ENCODE measurements at regions not wholly inside any gene's neighbourhood (a gene's known extent, or its start where the extent isn't known, plus 50 kb on each side); places are given as distances from the start of the nearest gene placed in this dataset.

GRCh38 chr7:17651341-17651740 lies 289.0 kb downstream of the SNX13 start:
- DNase-seq (ENCODE audit: low read depth, low spot score) = no peak

DNA sequence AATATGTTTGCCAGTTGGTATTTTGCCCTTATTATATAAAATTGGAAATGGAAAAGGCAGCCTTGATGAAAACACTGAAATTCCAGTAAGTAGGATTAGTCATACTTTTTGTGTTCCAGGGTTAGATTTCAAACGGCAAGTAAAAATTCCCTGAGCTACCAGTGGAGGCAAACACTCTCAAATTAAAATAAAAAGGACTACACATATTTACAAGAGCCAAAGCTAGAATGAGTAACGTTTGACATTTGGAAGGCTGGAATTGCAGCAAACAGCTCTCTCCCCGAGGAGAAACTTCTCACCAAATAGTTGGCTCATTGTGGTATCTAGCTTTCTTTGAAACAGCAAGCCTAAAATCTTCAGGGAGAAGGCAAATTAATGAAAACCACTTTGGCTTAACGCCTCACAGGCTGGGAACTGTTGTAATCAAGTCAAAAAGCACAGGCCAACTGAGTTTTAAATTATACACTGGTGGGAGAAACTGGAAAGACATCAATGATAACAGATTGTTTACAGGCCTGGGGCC lies 288.4 kb downstream of the SNX13 start:
- no peak for DNase-seq (ENCODE audit: low read depth, low spot score)

DNA sequence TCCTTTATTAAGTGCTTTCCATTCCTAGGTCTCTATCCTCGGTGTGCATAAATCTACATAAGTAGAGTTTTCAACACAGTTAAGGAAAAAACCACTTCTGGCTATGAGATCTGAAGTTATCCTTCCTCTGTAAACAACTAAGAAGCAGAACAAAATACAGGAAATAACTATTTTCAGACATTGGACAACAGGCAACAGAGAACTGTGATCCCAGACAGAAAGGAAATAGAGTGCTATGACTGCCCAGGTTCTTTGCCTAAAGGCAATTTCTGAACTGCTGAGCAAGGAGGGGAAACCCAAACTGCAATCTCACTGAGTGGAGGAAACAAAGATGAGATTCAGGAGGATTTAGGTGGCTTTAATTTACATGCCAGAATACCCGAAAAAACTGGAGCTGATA lies 285.4 kb downstream of the SNX13 start:
- DNase-seq (ENCODE audit: low read depth, low spot score) = no peak

DNA sequence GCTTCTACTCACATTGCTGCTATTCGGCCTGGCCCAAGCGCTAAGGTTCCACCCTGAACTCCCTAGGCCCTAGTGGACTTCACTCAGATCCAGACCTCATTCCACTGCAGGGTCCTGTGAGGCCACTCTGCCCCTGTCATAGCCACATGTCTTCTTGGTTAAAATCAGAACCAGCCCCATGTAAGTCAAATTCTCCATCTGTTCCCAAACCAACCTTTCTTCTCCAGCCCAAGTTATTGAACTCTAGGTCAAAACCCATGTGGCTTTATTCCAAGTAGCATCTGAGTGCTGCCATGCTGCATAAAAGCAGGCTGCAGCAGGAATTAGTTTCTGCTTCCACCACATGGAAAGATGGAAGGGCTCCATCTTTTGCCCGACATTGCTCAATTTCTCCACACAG lies 281.2 kb downstream of the SNX13 start:
- no peak for DNase-seq (ENCODE audit: low read depth, low spot score)

- DNase-seq (ENCODE audit: low read depth, low spot score) = no peak
Measured at GRCh38 chr7:17660116-17660515, 280.2 kb downstream of the SNX13 start.

DNA sequence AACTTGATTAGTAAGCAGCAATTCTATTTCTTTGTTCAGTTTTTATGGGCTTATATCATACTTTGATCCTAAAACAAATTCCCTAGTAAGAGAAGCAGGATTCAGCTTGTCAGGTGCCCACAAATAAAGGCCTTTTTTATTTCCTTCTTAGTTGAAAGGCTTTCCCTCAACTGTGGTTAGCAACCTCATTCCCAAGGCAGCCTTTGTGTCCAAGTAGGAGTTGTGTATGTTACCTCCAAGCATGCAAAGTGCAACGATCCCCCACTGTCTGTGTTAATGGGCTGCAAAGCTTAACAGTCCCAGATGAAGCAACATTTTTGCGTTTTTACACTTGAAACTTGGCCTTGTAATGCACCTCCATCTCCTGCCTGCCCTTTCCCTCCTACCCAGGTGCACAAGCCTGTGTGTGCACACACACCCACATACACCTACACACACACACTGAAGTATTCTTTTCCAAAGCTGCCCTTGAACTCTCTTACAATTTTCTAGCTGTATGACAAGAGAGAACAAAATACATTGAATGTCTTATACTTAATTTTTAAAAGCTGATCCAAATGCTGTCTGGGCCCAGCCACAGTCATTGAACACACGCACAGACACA lies 278.2 kb downstream of the SNX13 start:
- DNase-seq (ENCODE audit: low read depth, low spot score) = no peak

DNA sequence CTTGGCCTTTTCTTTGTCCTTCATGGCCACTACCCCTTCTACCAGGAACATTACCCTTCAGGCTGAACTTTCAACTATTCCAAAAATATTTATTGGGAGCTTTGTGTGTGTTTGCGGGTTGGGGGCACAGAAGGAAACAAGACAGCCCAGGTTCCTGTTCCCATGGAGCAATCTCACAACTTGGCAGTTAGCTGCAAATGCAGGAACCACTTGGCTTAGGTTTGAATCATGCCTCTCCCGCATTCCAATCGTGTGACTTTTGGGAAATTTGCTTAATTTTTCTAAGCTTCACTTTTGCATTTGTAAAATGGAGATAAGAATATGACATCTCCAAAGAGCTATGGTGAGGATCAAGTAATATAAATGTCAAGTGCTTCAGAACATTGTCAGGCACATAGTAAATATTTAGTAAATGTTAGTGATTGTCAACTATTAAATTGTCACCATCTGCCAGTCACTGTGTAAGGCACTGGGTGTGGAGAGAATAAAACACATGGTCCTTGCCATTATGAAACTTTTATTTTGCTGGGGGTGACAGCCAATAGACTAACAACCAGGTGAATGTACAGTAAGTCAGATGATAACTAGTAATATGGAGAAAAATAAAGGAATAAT lies 277.1 kb downstream of the SNX13 start:
- no peak for DNase-seq (ENCODE audit: low read depth, low spot score)

- no peak for DNase-seq (ENCODE audit: low read depth, low spot score)
Measured at GRCh38 chr7:17665029-17665428, 275.3 kb downstream of the SNX13 start.

DNA sequence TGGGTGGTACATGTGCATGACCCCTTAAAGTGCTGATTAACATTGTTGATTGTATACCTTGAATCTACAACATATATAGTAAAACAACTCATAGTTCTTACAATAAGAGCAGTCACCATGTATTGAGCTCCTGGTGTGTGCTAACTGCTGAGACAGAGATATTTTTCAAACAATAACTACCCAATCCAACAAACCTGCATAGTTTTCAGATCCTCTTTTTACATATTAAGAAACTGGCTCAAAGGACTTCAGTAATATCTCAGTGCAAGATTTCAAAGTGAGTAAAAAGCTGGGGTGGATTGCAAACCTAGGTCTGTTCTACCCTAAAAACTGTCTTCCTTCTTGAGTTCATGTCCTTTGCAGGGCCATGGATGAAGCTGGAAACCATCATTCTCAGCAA lies 272.2 kb downstream of the SNX13 start:
- DNase-seq (ENCODE audit: low read depth, low spot score) = no peak

DNA sequence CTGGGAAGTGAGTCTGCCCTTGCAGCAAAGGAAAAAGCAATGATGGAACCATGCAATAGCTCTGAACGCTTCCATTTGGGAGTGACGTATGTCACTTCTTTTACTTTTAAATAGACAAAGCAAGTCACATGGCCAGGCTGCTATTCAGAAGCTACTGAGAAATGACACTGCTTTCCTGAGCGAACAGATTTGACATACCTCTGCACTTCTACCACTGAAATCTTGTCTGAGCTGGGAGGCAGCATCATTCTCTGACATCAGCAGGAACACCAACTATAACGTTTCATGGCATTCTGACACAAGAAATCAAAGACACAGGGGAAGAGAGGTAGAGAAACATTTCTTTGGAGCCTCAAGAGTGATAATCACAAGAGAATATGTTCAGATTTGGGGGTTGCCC lies 271.1 kb downstream of the SNX13 start:
- no peak for DNase-seq (ENCODE audit: low read depth, low spot score)

DNA sequence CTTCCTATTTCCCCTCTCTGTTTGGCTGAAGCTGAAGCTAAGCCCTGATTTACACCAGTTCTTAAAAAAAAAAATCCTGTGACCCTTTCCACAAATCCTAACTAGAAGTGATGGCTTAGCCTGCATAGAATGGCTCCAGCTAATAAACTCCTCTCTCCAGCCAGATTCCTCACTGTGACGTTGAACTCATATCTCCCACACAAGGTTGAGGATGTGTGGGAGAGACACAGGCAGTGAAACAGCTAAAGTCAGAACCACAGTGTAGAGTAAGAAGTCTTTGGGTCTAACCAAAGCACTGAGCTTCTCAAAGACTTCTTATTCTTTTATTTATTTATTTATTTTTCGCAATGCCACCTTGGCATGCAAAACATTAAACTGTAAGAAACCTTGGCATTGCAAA lies 268.3 kb downstream of the SNX13 start:
- DNase-seq (ENCODE audit: low read depth, low spot score) = no peak

DNA sequence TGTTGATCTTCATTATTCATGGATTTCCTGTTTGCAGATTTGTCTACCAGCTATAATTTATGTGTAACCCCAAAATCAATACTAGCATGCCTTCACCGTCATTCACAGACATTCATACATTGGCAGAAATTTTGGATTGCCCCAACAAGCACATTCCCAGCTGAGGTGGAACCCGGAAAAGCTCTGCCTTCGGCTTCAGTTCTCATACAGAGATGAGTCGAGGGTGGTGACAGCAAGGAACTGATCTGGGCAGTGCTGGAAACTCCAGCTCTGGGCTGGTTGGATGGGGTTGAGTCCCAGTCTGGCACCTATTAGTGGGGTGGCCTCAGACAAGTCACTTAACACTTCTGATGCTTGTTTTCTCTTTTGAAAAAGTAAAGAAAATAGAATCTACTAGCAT lies 267.5 kb downstream of the SNX13 start:
- DNase-seq (ENCODE audit: low read depth, low spot score) = no peak

DNA sequence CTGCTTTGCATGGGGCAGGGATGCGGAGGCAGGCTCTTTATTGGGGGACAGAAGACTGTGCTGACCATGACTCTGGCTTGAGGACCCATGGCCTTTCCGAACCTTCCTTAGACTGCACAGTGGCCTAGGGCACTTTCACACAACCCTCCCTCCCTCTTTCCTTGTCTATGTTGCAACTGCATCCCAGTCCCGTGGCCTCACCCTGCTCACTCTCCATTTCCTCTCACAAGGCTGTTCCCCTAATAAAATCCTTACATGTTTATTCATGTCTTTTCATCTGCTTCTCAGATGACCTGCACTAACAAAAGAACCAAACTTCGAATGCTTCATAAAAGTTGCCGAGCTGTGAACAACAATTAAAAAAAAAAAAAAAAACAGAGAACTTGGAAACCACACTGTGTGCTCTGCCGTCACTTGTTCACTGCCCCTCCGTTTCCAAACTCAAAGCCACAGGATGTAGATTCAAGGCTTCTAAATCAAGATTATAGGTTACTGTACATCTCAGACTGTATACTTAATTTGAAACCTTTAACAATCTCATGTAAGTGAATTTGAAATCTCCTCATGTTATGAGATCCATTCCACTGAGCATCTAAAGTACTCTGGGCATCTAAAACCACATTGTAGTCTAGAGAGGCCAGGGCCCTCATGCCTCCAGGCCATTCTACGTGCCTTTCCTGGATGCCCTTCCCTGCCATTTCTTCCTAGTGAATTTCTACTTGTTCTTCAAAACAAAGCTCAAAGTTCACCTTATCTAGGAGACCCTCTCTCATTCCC lies 265.9 kb downstream of the SNX13 start:
- no peak for DNase-seq (ENCODE audit: low read depth, low spot score)

- no peak for DNase-seq (ENCODE audit: low read depth, low spot score)
Measured at GRCh38 chr7:17674943-17675608, 265.2 kb downstream of the SNX13 start.

DNA sequence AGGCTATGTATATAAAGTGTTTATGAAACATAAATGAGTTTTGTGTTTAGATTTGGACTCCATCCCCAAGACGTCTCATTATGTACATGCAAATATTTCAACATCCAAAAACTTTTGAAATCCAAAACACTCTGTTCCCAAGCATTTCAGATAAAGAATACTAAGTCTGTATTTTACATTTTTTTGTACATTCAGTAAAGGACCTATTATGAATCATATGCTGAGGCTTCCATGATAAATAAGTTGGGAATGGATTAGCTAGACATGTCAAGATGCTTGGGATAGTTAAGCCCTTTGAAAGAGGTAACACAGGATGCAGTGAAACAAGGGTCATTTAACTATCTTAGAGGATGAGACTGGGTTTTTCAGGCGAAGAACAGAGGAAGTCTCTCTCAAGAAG lies 262.9 kb downstream of the SNX13 start:
- DNase-seq (ENCODE audit: low read depth, low spot score) = no peak

DNA sequence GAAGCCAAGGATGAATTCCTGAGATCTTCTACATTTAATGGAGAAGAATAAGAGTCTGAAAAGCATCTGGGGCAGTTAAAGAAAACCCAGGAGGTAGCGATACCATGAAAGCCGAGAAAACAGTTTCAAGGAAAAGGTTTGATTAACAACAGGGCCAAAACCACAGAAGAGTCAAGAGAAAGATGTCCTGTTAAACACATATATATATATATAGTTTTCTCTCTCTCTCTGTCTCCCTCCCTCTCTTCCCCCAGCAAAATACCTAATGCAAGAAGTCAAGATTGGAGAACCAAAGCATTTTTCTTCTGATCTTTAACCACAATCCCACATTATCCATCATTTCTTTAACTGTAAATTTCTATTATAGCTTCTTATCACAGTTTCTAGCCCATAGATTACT lies 261.4 kb downstream of the SNX13 start:
- no peak for DNase-seq (ENCODE audit: low read depth, low spot score)

- DNase-seq (ENCODE audit: low read depth, low spot score) = no peak
Measured at GRCh38 chr7:17679458-17679857, 260.8 kb downstream of the SNX13 start.

DNA sequence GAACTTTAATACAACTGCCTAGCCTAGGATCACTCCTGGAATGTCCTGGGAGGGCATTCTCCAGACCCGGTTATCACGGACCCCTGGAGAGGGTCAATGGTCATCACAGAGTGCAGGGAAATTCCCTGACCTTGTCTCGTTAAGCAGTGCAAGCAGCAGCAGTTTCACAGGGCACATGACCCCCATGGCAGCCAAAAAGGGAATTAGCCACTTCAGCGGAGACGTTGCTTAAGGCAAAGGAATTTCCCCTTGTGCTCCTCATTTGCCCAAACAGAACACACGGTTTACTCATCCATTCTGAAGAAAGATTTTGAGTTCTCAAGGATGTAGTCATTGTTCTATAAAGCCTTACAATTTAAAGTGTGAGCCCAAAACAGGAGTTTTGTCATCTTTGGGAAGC lies 260.3 kb downstream of the SNX13 start:
- DNase-seq (ENCODE audit: low read depth, low spot score) = no peak

DNA sequence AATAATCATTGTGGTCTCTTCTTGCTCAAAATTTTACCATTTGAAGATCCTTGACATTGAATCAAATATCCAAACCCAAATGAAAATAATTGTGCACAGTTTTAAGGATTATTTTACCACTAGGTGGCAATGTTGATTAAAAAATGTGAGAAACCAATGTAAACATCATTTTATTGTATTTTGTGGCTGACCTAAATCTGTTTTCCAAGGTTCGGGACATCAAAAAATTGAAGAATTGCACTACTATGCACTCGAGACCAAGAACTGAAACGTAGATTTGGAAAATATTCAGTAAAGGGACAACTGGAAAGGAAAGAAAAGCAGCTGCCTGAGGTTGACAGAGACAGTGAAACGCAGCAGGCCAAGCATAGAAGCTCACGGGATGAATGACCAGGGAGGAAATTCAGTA lies 259.3 kb downstream of the SNX13 start:
- no peak for DNase-seq (ENCODE audit: low read depth, low spot score)

- no peak for DNase-seq (ENCODE audit: low read depth, low spot score)
Measured at GRCh38 chr7:17681965-17682364, 258.3 kb downstream of the SNX13 start.

DNA sequence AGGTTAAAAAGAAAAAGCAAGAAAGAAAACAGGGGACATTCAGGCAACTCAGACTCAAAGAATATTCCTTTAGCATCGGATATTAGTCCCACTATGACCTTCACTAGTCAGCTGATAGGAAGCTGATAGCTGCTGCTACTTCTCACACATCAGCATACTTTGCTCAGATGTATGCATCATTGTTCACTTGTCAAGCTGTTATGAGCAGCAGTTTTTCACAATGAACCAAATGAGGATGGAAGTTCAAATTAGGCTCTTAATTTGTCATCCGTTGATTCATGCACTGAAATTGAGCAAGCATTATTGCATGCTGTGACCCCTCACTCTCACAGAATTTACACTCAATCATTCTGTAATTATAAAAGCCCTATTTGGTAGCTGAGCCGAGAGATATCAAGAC lies 257.7 kb downstream of the SNX13 start:
- DNase-seq (ENCODE audit: low read depth, low spot score) = no peak

GRCh38 chr7:17685141-17685540 lies 255.2 kb downstream of the SNX13 start:
- DNase-seq (ENCODE audit: low read depth, low spot score) = no peak

All from smooth muscle cell of the brain vasculature (primary cell).